ENCODE measurements at regions not wholly inside any gene's neighbourhood (a gene's known extent, or its start where the extent isn't known, plus 50 kb on each side); places are given as distances from the start of the nearest gene placed in this dataset.

DNA sequence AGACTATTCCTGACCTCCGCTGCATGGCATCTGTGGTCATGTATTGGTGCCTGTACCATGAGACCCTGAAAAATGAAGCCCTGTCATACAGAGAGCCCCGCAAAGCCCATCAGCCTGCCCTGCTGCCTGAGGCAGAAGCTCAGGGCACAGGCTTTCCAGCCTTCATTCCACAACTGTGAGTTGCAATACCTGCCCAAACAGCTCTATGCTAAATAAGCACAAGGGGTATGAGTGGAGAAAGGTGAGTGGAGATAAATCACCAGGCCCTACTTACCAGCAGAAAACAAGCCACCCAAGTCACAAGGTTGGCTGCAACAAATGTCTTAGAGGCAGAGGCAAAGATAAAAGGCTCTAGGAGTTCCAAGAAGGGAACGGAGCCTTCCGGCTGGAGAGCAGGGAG lies 277.4 kb downstream of the TNS1 start:
- TF ChIP-seq EZH2 (IDR thresholded peaks at IDR 0.05; ENCODE audit: borderline replicate concordance, low read depth, low read length, poor library complexity, severe bottlenecking) (no peak), CTCF (conservative IDR thresholded peaks at IDR 0.05; ENCODE audit: low read depth, low read length) (no peak)
